Mucosa of rectum (tissue), 2 donors: ENCODE measurements at regions not wholly inside any gene's neighbourhood (a gene's known extent, or its start where the extent isn't known, plus 50 kb on each side); places are given as distances from the start of the nearest gene placed in this dataset.
"Not testable (repeated sequence)": the region's sequence is repeated elsewhere in the genome, so short reads cannot be mapped to it uniquely, and the experiment has no call there.

Experiments
- H3K27ac ChIP-seq, 2 donors: one replicate each; pipeline ENCODE4 v1.7.0; 2013; ENCODE audit warnings: inconsistent platforms in 2 of 2, low read depth in 2 of 2, low read length in 2 of 2
- H3K27me3 ChIP-seq, 2 donors: one replicate each; pipeline ENCODE4 v1.7.0; 2013; ENCODE audit warnings: low read length in 2 of 2; ENCODE audit not compliant: control insufficient read depth in 2 of 2, insufficient read depth in 2 of 2
- H3K36me3 ChIP-seq, 2 donors: one replicate each; pipeline ENCODE4 v1.7.0; 2013; ENCODE audit warnings: low read length in 2 of 2; ENCODE audit not compliant: control insufficient read depth in 2 of 2, insufficient read depth in 2 of 2
- H3K4me1 ChIP-seq, 2 donors: one replicate each; pipeline ENCODE4 v1.7.0; 2013; ENCODE audit warnings: low read length in 2 of 2, mild to moderate bottlenecking in 1 of 2; ENCODE audit not compliant: control insufficient read depth in 2 of 2, insufficient read depth in 2 of 2
- H3K4me3 ChIP-seq, 2 donors: one replicate each; pipeline ENCODE4 v1.7.0; 2013; ENCODE audit warnings: low read length in 2 of 2
- H3K9ac ChIP-seq, 2 donors: one replicate each; pipeline ENCODE4 v1.7.0; 2013; ENCODE audit warnings: low read length in 2 of 2, low read depth in 1 of 2, mild to moderate bottlenecking in 1 of 2
- H3K9me3 ChIP-seq, 2 donors: one replicate each; pipeline ENCODE4 v1.7.0; 2013; ENCODE audit warnings: low read length in 2 of 2; ENCODE audit not compliant: control insufficient read depth in 2 of 2
- donor health status: healthy.
- donor health status: Normal muscosa, but diverticular disease.

DNA sequence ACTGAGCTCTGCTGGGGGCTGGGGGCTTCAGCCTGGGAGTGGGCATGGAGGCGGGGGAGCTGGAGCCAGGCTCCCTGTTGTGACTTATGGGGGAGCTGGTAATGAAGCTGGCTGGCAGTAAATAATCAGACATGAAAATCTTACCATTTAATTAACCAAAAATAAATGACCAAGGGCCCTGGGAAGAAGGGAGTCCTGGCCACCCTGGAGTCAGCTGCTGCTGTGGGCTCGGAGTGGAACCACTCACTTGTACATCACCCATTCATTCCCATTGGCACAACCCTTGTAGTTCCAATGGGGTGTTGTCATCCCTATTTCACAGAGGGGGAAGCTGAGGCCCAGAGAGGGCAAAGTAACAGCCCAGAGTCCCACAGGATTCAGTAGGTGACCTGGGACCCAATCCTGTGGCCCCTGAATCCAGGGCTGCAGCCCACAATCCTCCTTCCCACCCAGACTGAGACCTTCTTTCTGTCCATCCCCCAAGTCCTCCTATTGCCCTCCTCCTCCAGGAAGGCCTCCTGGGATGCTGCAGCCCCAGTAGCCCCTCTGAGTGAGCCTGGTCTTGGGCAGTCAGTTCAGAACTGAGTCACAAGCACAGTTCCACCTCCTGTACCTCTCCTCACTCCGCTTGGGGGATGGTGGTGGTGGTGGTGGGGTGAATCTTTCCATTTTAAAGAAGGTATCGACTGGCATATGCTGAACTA, 259.4 kb upstream of the MVB12B start:
- Histone ChIP-seq H3K27ac (no peak overlapping the region), H3K9ac (no peak overlapping the region), H3K9me3 (no peaks in the 10 kb centered on the region), H3K4me1 (no peaks in the 10 kb centered on the region), H3K27me3 (peaks cover 0 to 5% of the 10 kb centered on the region in 2 donors), H3K4me3 (no peak overlapping the region), H3K36me3 (no peaks in the 10 kb centered on the region)

DNA sequence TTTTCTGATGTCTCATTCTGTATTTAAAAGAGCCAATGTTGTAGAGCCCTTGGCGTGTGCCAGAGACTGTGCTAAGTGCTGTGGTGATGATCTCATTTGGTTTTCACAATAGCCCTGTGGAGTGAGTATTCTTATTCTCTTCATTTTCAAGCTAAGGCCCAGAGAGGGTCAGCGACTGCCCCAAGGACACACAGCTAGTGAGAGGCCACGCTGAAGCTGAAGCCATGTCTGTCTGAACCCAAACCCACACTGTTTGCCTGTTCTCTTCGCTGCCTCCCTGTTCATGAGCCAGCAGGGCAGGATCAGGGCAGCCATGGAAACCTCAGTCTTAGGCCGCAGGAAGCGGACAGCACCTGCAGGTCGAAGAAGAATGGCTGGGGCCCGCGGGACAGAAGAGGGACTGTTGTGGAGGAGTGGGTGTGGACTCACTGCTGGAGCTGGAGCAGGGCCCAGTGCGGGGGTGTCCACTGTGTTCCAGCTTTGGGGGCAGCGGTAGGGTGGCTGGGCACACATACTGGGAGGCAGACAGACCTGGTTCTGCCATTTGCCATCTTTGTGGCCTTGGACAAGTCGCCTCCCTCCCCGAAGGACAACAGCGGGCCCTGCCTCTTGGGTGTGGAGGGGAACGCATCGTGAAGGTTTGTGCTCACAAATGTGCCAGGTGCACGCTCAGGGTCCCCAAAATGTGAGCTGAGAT, 257.9 kb upstream of the MVB12B start:
- Histone ChIP-seq H3K9me3 (no peaks in the 10 kb centered on the region), H3K27ac (no peak overlapping the region), H3K27me3 (peaks cover 0 to 5% of the 10 kb centered on the region in 2 donors), H3K36me3 (no peaks in the 10 kb centered on the region), H3K9ac (no peak overlapping the region), H3K4me3 (no peak overlapping the region), H3K4me1 (no peaks in the 10 kb centered on the region)

DNA sequence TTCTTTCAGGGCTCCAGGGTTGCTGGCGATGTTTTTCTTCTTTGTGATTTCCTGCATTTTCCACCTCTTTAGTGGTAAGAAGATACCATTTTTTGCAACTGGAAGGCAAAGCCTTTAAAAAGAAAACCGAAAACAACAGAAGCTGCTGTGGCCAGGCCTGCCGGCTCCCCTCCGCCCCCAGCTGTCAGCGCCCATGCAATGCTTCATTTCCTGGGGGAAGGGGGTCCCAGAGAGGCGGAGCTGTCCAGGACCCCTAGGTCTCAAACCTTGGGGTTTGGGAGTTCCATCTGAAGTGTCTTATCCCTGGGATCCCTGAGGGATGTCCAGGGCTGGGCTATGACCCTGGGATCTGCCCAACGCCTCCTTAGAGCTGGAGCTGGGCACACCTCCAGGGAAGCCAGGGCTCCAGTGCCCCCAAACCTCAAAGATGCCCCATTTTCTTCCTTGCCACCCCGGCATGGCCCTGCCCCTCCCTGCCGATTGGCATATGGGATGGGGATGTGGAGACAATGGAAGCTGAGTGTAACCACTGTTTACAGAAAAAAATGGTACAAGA, 257.2 kb upstream of the MVB12B start:
- Histone ChIP-seq H3K4me3 (no peak overlapping the region), H3K9ac (no peak overlapping the region), H3K27ac (no peak overlapping the region)

DNA sequence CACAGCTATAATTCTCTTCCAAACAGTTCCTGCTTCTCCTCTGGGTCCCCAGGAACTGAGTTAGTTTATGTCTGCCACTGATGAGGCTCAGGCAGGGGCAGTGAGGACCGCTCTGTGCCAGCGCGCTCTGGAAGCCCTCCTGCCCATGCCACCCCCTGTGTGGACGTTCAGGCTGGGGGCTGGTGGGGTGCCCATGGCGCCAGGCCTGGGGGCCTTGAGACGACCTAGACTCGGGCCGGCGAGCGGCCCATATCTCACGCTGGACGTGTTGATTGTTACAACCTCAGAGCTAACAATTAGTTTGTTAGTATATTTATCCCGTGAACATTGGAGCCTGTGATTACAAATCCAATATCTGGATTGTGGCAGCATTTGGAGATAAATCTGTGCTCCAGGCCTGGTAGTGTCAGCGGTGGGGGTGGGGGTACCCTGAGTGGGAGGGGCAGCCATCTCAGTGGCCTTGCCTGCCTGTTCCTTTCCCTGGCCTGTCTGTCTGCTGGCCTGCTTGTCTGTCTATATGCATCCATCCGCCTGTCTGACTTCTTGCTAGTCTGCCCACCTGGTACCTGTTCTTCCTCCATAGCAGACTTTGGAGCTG, 256.5 kb upstream of the MVB12B start:
- Histone ChIP-seq H3K9ac (no peak overlapping the region), H3K4me1 (no peaks in the 10 kb centered on the region), H3K27me3 (peaks cover 0 to 5% of the 10 kb centered on the region in 2 donors), H3K4me3 (no peak overlapping the region), H3K27ac (no peak overlapping the region), H3K9me3 (no peaks in the 10 kb centered on the region), H3K36me3 (no peaks in the 10 kb centered on the region)

More for the DNA sequence above, 257.2 kb upstream of the MVB12B start:
- H3K9me3 ChIP-seq, result no peaks in the 10 kb centered on the region
- H3K27me3 ChIP-seq, result peaks cover 0 to 5% of the 10 kb centered on the region in 2 donors
- H3K36me3 ChIP-seq, result no peaks in the 10 kb centered on the region
- H3K4me1 ChIP-seq, result no peaks in the 10 kb centered on the region

DNA sequence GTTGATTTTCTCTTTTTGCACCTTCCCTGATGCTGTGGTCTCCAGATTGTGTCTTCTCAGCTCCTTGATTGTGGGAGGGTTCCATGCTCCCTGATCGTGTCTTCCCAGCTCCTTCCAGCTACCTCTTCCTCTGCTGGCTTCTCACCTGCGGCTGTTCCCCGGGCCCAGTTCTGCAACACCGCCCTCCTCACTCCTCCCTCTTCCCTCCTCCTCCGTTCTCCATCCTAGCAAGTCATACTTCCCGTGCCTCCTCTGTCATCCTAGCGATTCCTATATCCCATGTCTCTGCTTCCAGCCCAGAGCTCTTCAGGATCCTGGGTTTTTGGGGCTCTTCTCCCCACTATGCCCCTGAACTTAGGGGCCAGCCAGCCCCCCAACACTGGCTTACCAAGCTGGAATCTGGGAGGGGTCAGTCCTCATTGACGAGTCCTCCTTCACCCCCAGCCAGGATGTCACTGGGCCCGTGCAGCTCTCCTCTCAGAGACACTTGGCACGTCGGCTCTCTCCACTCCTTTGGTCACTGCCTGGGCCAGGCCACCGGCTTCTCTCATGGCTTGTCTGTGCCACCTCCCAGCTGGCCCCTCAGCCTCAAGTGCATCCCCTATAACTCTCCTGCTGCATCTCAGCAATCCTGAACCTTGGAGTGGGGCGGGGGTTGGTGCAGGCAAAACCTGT, 255.4 kb upstream of the MVB12B start:
- Histone ChIP-seq H3K9me3 (no peaks in the 10 kb centered on the region), H3K4me3 (no peak overlapping the region), H3K9ac (no peak overlapping the region), H3K36me3 (no peaks in the 10 kb centered on the region), H3K27me3 (peaks cover 0 to 3% of the 10 kb centered on the region in 2 donors), H3K27ac (no peak overlapping the region), H3K4me1 (no peaks in the 10 kb centered on the region)

DNA sequence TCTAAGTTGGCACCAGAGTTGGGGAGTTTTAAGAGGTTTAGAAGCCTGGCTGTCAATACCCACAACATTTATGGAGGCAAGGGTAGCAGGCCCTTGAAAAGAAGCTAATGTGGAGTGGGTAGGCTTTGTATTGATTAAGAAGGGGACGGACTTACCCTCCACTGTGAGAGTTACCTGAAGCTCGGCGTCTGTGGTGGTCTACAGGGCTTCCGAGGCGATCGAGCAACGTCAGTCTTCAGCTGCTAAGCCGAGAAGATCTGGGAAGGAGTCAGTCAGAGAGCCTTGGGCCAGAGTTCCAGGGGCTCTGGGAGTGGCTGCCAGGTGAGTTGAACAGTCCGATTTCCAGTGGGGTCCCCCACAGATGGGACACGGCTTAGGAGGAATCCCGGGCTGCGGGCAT, 249.0 kb upstream of the MVB12B start:
- not testable (repeated sequence) for H3K9me3 ChIP-seq, H3K27me3 ChIP-seq, H3K9ac ChIP-seq, H3K4me3 ChIP-seq, H3K27ac ChIP-seq, H3K4me1 ChIP-seq, H3K36me3 ChIP-seq

DNA sequence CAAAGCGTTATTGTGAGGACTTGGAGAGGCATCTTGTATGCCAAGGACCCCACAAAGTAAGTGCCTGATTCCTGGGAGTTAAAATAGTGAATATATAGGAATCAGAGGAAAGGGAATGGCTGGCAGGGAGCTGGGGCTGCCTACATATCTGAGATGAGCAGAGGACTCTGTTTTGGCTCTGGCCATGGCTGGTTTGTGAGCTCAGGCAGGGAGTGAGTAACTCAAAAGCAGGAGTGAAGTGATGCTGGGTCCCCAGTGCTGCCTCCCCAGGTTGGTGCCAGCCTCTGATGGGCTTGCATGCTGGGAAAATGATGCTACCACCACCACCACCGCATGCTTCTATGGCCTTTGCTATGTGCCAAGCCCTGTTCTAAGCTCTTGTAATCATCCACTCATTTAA, 246.0 kb upstream of the MVB12B start:
- Histone ChIP-seq H3K27ac (no peak overlapping the region), H3K27me3 (peaks cover 0 to 3% of the 10 kb centered on the region in 2 donors), H3K36me3 (no peaks in the 10 kb centered on the region), H3K9ac (no peak overlapping the region), H3K4me3 (no peak overlapping the region), H3K4me1 (no peaks in the 10 kb centered on the region), H3K9me3 (no peaks in the 10 kb centered on the region)

DNA sequence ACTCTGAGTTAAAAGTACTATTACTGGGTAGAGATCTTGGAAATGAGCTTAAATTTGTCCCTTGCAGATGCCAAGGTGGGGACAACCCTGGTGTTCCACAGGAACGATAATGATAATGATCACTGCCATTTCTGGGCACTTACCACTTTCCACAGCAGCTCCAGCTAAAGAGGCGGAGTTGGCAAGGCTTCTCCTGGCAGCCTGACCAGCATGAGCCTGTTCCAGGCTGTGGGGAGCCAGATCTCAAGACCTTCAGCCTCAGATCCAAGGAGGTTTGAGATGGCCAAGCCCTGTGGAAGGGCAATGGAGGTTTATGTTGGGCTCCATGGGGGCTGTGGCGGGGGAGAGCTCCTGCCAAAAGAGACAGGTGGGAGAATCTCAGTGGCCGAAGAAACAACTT, 244.9 kb upstream of the MVB12B start:
- H3K9me3 ChIP-seq, result no peaks in the 10 kb centered on the region
- H3K4me3 ChIP-seq, result no peak overlapping the region
- H3K27me3 ChIP-seq, result peaks cover 0 to 3% of the 10 kb centered on the region in 2 donors
- H3K9ac ChIP-seq, result no peak overlapping the region
- H3K4me1 ChIP-seq, result no peaks in the 10 kb centered on the region
- no peaks in the 10 kb centered on the region for H3K36me3 ChIP-seq
- no peak overlapping the region for H3K27ac ChIP-seq

DNA sequence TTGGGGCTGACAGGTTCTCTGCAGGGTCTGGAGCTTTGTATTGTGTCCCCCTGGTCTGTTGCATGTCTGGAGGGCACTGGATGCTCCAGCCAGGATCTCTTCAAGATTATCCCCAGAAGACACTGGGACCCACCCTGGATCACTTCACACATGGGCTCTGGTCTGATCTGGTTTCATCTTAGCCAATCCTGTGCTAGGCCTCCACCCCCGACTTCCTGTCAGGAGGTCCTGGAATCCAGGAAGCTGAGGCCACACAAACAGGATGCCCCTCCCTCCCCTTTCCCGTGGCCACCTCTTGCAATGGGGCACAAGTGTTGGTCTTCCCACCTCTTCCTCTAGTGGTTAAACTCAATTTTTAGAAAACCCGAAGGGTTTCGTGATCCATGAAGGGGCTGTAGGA, 242.6 kb upstream of the MVB12B start:
- Histone ChIP-seq H3K9me3 (no peaks in the 10 kb centered on the region), H3K4me3 (no peak overlapping the region)

DNA sequence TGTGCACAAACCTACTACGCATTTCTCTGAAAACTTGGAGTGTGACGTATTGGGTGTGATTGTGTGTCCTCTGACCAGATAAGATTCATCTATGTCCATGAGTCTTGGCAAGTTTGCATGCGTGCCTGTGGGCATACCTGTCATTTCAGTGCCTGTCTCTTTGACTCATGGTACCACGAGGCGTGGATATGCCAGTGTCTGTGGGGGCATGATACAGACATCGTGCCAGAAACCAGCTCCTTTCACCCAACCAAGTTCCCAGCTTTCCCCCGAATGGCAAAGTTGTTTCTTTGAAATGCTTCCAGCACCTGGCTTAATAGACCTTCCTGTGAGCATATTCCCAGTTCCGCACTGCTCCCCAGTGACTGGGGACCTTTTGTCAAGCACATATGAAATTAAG, 241.9 kb upstream of the MVB12B start:
- no peaks in the 10 kb centered on the region for H3K9me3 ChIP-seq
- no peaks in the 10 kb centered on the region for H3K36me3 ChIP-seq

More for the DNA sequence above, 242.6 kb upstream of the MVB12B start:
- H3K27ac ChIP-seq, result no peak overlapping the region
- no peaks in the 10 kb centered on the region for H3K4me1 ChIP-seq
- peaks cover 0 to 3% of the 10 kb centered on the region in 2 donors for H3K27me3 ChIP-seq
- H3K9ac ChIP-seq, result no peak overlapping the region
- no peaks in the 10 kb centered on the region for H3K36me3 ChIP-seq

More for the DNA sequence above, 241.9 kb upstream of the MVB12B start:
- Histone ChIP-seq H3K9ac (no peak overlapping the region), H3K27me3 (peaks cover 0 to 3% of the 10 kb centered on the region in 2 donors), H3K4me1 (no peaks in the 10 kb centered on the region), H3K4me3 (no peak overlapping the region), H3K27ac (no peak overlapping the region)
